A673 (cell line): ENCODE measurements at regions not wholly inside any gene's neighbourhood (a gene's known extent, or its start where the extent isn't known, plus 50 kb on each side); places are given as distances from the start of the nearest gene placed in this dataset.

Experiments
- BruUV-seq: library from RNA; stranded (reverse); fragments of 400-500 nt; replicated peaks from 2 replicates; lab custom pipeline; 2021; lab: Mats Ljungman, UMichigan
- CTCF ChIA-PET: fragments of 300-600 bp; sonication (Branson Sonifier 250); formaldehyde crosslinking; loops from one replicate; lab custom pipeline; 2022; ENCODE audit warnings: antibody characterized with exemption; lab: Charles Lee
- POLR2A ChIA-PET: fragments of 300-600 bp; sonication (Branson Sonifier 250); formaldehyde crosslinking; loops from one replicate; lab custom pipeline; 2022; ENCODE audit warnings: antibody characterized with exemption; ENCODE audit not compliant: low non-redundant PET; lab: Charles Lee
- DNase-seq: peaks from one replicate; pipeline ENCODE4 v3.0.0-alpha.2; 2015; ENCODE audit warnings: low spot score
- H3K27ac ChIP-seq: fragments of 200-600 bp; sonication (generic); 2 replicates; pipeline ENCODE4 v1.5.1; 2016; ENCODE audit warnings: mixed run types, low read depth, mild to moderate bottlenecking, mixed read lengths, antibody characterized with exemption, low read length; ENCODE audit not compliant: poor library complexity, severe bottlenecking
- H3K27me3 ChIP-seq: fragments of 200-600 bp; sonication (generic); replicated peaks from 2 replicates; pipeline ENCODE4 v1.6.1; 2017; ENCODE audit warnings: mixed run types, low read depth, mild to moderate bottlenecking, mixed read lengths, antibody characterized with exemption, low read length; ENCODE audit not compliant: insufficient read depth, poor library complexity
- H3K36me3 ChIP-seq: fragments of 200-600 bp; sonication (generic); 2 replicates; pipeline ENCODE4 v1.6.1; 2016; ENCODE audit warnings: mixed run types, mild to moderate bottlenecking, mixed read lengths, antibody characterized with exemption, low read length; ENCODE audit not compliant: insufficient read depth, poor library complexity, severe bottlenecking
- H3K4me1 ChIP-seq: fragments of 200-600 bp; sonication (generic); 2 replicates; pipeline ENCODE4 v1.6.1; 2017; ENCODE audit warnings: mixed run types, mild to moderate bottlenecking, mixed read lengths, antibody characterized with exemption, low read length; ENCODE audit not compliant: insufficient read depth, poor library complexity, severe bottlenecking
- H3K4me3 ChIP-seq: fragments of 200-600 bp; sonication (generic); 2 replicates; pipeline ENCODE4 v1.5.1; 2016; ENCODE audit warnings: low read depth, mixed run types, mild to moderate bottlenecking, mixed read lengths, low read length; ENCODE audit not compliant: poor library complexity, severe bottlenecking
- H3K9me3 ChIP-seq: fragments of 200-600 bp; sonication (generic); 2 replicates; pipeline ENCODE4 v1.6.1; 2016; ENCODE audit warnings: mixed run types, low read depth, mild to moderate bottlenecking, mixed read lengths, antibody characterized with exemption, low read length; ENCODE audit not compliant: poor library complexity, severe bottlenecking
- EZH2 ChIP-seq: fragments of 200-600 bp; sonication (generic); IDR thresholded peaks from 2 replicates; pipeline ENCODE4 v1.6.1; 2017; ENCODE audit warnings: borderline replicate concordance, low read depth, mild to moderate bottlenecking, mixed read lengths, antibody characterized with exemption, low read length; ENCODE audit not compliant: poor library complexity, severe bottlenecking
- intact Hi-C: fragments of 100-400 bp; cut with micrococcal nuclease; formaldehyde crosslinking; loops from one replicate; pipeline ENCODE4 v1.10.0; 2022; ENCODE audit not compliant: unreplicated experiment
- TF ChIP-seq, protein P1 (sequence below): fragments of 300-800, 200-600 bp; sonication (generic); conservative IDR thresholded peaks from 2 replicates; pipeline ENCODE4 v1.5.1; 2017; ENCODE audit warnings: low read depth, mild to moderate bottlenecking, antibody characterized with exemption, low read length, moderate library complexity, mixed read lengths

DNA sequence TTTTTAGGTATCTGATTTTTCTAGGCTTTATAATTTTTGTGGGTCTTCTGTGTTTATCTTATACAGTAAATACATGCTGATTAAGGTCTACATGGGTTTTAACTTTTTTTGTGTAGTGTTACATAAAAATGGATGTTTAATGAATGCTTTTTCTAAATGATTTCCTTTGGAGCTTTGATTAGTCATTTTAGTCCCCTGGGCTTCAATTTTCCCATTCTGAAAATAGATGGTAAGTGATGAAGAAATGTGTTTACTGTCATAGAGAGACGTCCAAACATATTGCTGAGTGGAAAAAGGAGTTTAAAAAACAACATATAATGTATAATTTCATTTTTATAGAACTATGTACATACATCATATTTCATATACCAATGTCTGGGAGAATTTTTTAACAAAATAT lies 140.9 kb upstream of the HMCN1 start:
- ChIA-PET CTCF (no interaction called here), POLR2A (no interaction called here)
- peaks cover 26% of the 10 kb centered on the region for H3K4me1 ChIP-seq
- DNase-seq, result peak; percentile 27
- no peaks in the 10 kb centered on the region for H3K27me3 ChIP-seq
- no peak overlapping the region for H3K27ac ChIP-seq
- no peaks in the 10 kb centered on the region for H3K36me3 ChIP-seq
- no peaks in the 10 kb centered on the region for H3K9me3 ChIP-seq
- intact Hi-C loops, result no loop called here
- no TSS peak for BruUV-seq
- no peak overlapping the region for H3K4me3 ChIP-seq
- TF ChIP-seq, protein P1, sequence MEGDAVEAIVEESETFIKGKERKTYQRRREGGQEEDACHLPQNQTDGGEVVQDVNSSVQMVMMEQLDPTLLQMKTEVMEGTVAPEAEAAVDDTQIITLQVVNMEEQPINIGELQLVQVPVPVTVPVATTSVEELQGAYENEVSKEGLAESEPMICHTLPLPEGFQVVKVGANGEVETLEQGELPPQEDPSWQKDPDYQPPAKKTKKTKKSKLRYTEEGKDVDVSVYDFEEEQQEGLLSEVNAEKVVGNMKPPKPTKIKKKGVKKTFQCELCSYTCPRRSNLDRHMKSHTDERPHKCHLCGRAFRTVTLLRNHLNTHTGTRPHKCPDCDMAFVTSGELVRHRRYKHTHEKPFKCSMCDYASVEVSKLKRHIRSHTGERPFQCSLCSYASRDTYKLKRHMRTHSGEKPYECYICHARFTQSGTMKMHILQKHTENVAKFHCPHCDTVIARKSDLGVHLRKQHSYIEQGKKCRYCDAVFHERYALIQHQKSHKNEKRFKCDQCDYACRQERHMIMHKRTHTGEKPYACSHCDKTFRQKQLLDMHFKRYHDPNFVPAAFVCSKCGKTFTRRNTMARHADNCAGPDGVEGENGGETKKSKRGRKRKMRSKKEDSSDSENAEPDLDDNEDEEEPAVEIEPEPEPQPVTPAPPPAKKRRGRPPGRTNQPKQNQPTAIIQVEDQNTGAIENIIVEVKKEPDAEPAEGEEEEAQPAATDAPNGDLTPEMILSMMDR, result no peak
- no peak for TF ChIP-seq EZH2

GRCh38 chr1:185585770-185586169 lies 148.4 kb upstream of the HMCN1 start:
- Histone ChIP-seq H3K4me1 (no peaks in the 10 kb centered on the region), H3K9me3 (peaks cover 10% of the 10 kb centered on the region), H3K36me3 (no peaks in the 10 kb centered on the region), H3K4me3 (no peak overlapping the region), H3K27ac (no peak overlapping the region), H3K27me3 (no peaks in the 10 kb centered on the region)
- intact Hi-C loops, result no loop called here
- no TSS peak for BruUV-seq
- CTCF ChIA-PET, result no interaction called here
- DNase-seq, result no peak
- TF ChIP-seq, protein P1, result no peak
- TF ChIP-seq EZH2, result no peak
- POLR2A ChIA-PET, result no interaction called here

- no peaks in the 10 kb centered on the region for H3K36me3 ChIP-seq
- no peak for TF ChIP-seq EZH2
- TF ChIP-seq, protein P1, result no peak
- H3K4me3 ChIP-seq, result no peak overlapping the region
- H3K27ac ChIP-seq, result no peak overlapping the region
- no peak for DNase-seq
- peaks cover 26% of the 10 kb centered on the region for H3K9me3 ChIP-seq
- no peaks in the 10 kb centered on the region for H3K4me1 ChIP-seq
- H3K27me3 ChIP-seq, result no peaks in the 10 kb centered on the region
- no TSS peak for BruUV-seq
- POLR2A ChIA-PET, result no interaction called here
- intact Hi-C loops, result no loop called here
- CTCF ChIA-PET, result no interaction called here
Measured at GRCh38 chr1:185581961-185582725, 152.0 kb upstream of the HMCN1 start.
